Karpas-422 (cell line): ENCODE measurements at regions not wholly inside any gene's neighbourhood (a gene's known extent, or its start where the extent isn't known, plus 50 kb on each side); places are given as distances from the start of the nearest gene placed in this dataset.

Source experiments
- DNase-seq: peaks from one replicate; pipeline ENCODE4 v3.0.0-alpha.2; 2015
- H2AFZ ChIP-seq: fragments of 200-600 bp; sonication (generic); 2 replicates; pipeline ENCODE4 v1.6.1; 2014; ENCODE audit warnings: antibody characterized with exemption, low read length, mixed read lengths
- H3K27ac ChIP-seq: fragments of 200-600 bp; sonication (generic); 2 replicates; pipeline ENCODE4 v1.5.1; 2014; ENCODE audit warnings: mild to moderate bottlenecking, low read length, moderate library complexity
- H3K27me3 ChIP-seq: fragments of 200-600 bp; sonication (generic); 2 replicates; pipeline ENCODE4 v1.6.1; 2014; ENCODE audit warnings: low read length, mixed read lengths
- H3K36me3 ChIP-seq: fragments of 200-600 bp; sonication (generic); 2 replicates; pipeline ENCODE4 v1.6.1; 2014; ENCODE audit warnings: low read length, mixed read lengths; ENCODE audit not compliant: insufficient read depth
- H3K4me1 ChIP-seq: fragments of 200-600 bp; sonication (generic); 2 replicates; pipeline ENCODE4 v1.6.1; 2014; ENCODE audit warnings: mild to moderate bottlenecking, low read length, mixed read lengths
- H3K4me2 ChIP-seq: fragments of 200-600 bp; sonication (generic); 2 replicates; pipeline ENCODE4 v1.6.1; 2014; ENCODE audit warnings: low read length, low read depth, mild to moderate bottlenecking; ENCODE audit not compliant: poor library complexity, severe bottlenecking
- H3K4me3 ChIP-seq: fragments of 200-600 bp; sonication (generic); 2 replicates; pipeline ENCODE4 v1.5.1; 2014; ENCODE audit warnings: mild to moderate bottlenecking, antibody characterized with exemption, low read length, mixed read lengths
- H3K79me2 ChIP-seq: fragments of 200-600 bp; sonication (generic); 2 replicates; pipeline ENCODE4 v1.6.1; 2014; ENCODE audit warnings: mild to moderate bottlenecking, low read length, mixed read lengths
- H3K9ac ChIP-seq: fragments of 200-600 bp; sonication (generic); 2 replicates; pipeline ENCODE4 v1.6.0; 2014; ENCODE audit warnings: low read length
- H3K9me2 ChIP-seq: fragments of 200-600 bp; sonication (generic), shearing (Covaris generic); replicated peaks from 2 replicates; pipeline ENCODE4 v1.6.0; 2014; ENCODE audit warnings: mild to moderate bottlenecking, low read length, moderate library complexity; ENCODE audit not compliant: insufficient read depth
- H3K9me3 ChIP-seq: fragments of 300-700, 200-600 bp; sonication (generic); 2 replicates; pipeline ENCODE4 v1.6.1; 2014; ENCODE audit warnings: low read length, mixed read lengths
- H4K20me1 ChIP-seq: fragments of 200-600 bp; sonication (generic); 2 replicates; pipeline ENCODE4 v1.6.1; 2014; ENCODE audit warnings: mild to moderate bottlenecking, antibody characterized with exemption, low read length, low read depth; ENCODE audit not compliant: insufficient read depth

GRCh38 chr3:165389064-165389463, 192.9 kb upstream of the SLITRK3 start:
- H3K27ac ChIP-seq, result no peak overlapping the region
- no peak overlapping the region for H2AFZ ChIP-seq
- no peak overlapping the region for H3K4me2 ChIP-seq
- no peaks in the 10 kb centered on the region for H4K20me1 ChIP-seq
- no peaks in the 10 kb centered on the region for H3K36me3 ChIP-seq
- H3K9me2 ChIP-seq, result no peaks in the 10 kb centered on the region
- peaks cover 28% of the 10 kb centered on the region for H3K9me3 ChIP-seq
- no peak for DNase-seq
- no peaks in the 10 kb centered on the region for H3K27me3 ChIP-seq
- H3K9ac ChIP-seq, result no peak overlapping the region
- no peaks in the 10 kb centered on the region for H3K79me2 ChIP-seq
- H3K4me3 ChIP-seq, result no peak overlapping the region
- H3K4me1 ChIP-seq, result no peaks in the 10 kb centered on the region

- H3K9me3 ChIP-seq, result peaks cover 31% of the 10 kb centered on the region
Observed at GRCh38 chr3:165383381-165383780, 187.2 kb upstream of the SLITRK3 start.

GRCh38 chr3:165382672-165383071, 186.5 kb upstream of the SLITRK3 start:
- Histone ChIP-seq H4K20me1 (no peaks in the 10 kb centered on the region), H3K4me2 (no peak overlapping the region), H3K9me3 (peaks cover 31% of the 10 kb centered on the region), H3K9me2 (no peaks in the 10 kb centered on the region), H3K9ac (no peak overlapping the region), H3K79me2 (no peaks in the 10 kb centered on the region), H3K36me3 (no peaks in the 10 kb centered on the region), H3K4me1 (no peaks in the 10 kb centered on the region), H3K4me3 (no peak overlapping the region), H3K27me3 (no peaks in the 10 kb centered on the region), H3K27ac (no peak overlapping the region), H2AFZ (no peak overlapping the region)
- DNase-seq, result no peak

More at GRCh38 chr3:165383381-165383780, 187.2 kb upstream of the SLITRK3 start:
- Histone ChIP-seq H3K27ac (no peak overlapping the region), H3K36me3 (no peaks in the 10 kb centered on the region), H3K79me2 (no peaks in the 10 kb centered on the region), H4K20me1 (no peaks in the 10 kb centered on the region), H3K4me3 (no peak overlapping the region), H3K4me2 (no peak overlapping the region), H3K27me3 (no peaks in the 10 kb centered on the region), H3K9ac (no peak overlapping the region), H2AFZ (no peak overlapping the region), H3K4me1 (no peaks in the 10 kb centered on the region), H3K9me2 (no peaks in the 10 kb centered on the region)
- DNase-seq, result no peak

- no peak overlapping the region for H3K4me3 ChIP-seq
- H3K9me3 ChIP-seq, result peaks cover 18% of the 10 kb centered on the region
- no peaks in the 10 kb centered on the region for H3K9me2 ChIP-seq
- no peak overlapping the region for H3K4me2 ChIP-seq
- H3K27me3 ChIP-seq, result no peaks in the 10 kb centered on the region
- H3K27ac ChIP-seq, result no peak overlapping the region
- H3K9ac ChIP-seq, result no peak overlapping the region
- no peak for DNase-seq
- no peaks in the 10 kb centered on the region for H3K4me1 ChIP-seq
- H3K79me2 ChIP-seq, result no peaks in the 10 kb centered on the region
- H2AFZ ChIP-seq, result no peak overlapping the region
- H4K20me1 ChIP-seq, result no peaks in the 10 kb centered on the region
- no peaks in the 10 kb centered on the region for H3K36me3 ChIP-seq
Observed at GRCh38 chr3:165378761-165379160, 182.6 kb upstream of the SLITRK3 start.

- no peak overlapping the region for H2AFZ ChIP-seq
- H3K79me2 ChIP-seq, result no peaks in the 10 kb centered on the region
- H3K36me3 ChIP-seq, result no peaks in the 10 kb centered on the region
- peaks cover 17% of the 10 kb centered on the region; the same call in 1 of the 2 replicates for H3K9me3 ChIP-seq
- no peaks in the 10 kb centered on the region for H3K4me1 ChIP-seq
- H3K9ac ChIP-seq, result no peak overlapping the region
- no peaks in the 10 kb centered on the region for H3K27me3 ChIP-seq
- no peak overlapping the region for H3K4me3 ChIP-seq
- no peaks in the 10 kb centered on the region for H3K9me2 ChIP-seq
- no peak overlapping the region for H3K4me2 ChIP-seq
- no peaks in the 10 kb centered on the region for H4K20me1 ChIP-seq
- H3K27ac ChIP-seq, result no peak overlapping the region
- DNase-seq, result no peak
Observed at GRCh38 chr3:165359005-165359404, 162.8 kb upstream of the SLITRK3 start.

- Histone ChIP-seq H3K9ac (no peak overlapping the region), H3K4me1 (no peaks in the 10 kb centered on the region), H3K36me3 (no peaks in the 10 kb centered on the region), H3K9me3 (peaks cover 16% of the 10 kb centered on the region), H4K20me1 (no peaks in the 10 kb centered on the region), H3K4me2 (no peak overlapping the region), H2AFZ (no peak overlapping the region), H3K27me3 (no peaks in the 10 kb centered on the region), H3K79me2 (no peaks in the 10 kb centered on the region), H3K4me3 (no peak overlapping the region), H3K27ac (no peak overlapping the region), H3K9me2 (no peaks in the 10 kb centered on the region)
- DNase-seq, result no peak
Observed at GRCh38 chr3:165355316-165355715, 159.1 kb upstream of the SLITRK3 start.

- no peak overlapping the region for H3K9ac ChIP-seq
- no peaks in the 10 kb centered on the region for H3K27me3 ChIP-seq
- H3K27ac ChIP-seq, result no peak overlapping the region
- DNase-seq, result no peak
- H3K4me1 ChIP-seq, result no peaks in the 10 kb centered on the region
- H3K4me2 ChIP-seq, result no peak overlapping the region
- no peak overlapping the region for H2AFZ ChIP-seq
- H3K36me3 ChIP-seq, result no peaks in the 10 kb centered on the region
- H3K4me3 ChIP-seq, result no peak overlapping the region
- no peaks in the 10 kb centered on the region for H3K79me2 ChIP-seq
- H3K9me2 ChIP-seq, result no peaks in the 10 kb centered on the region
- no peaks in the 10 kb centered on the region for H4K20me1 ChIP-seq
- peaks cover 8% of the 10 kb centered on the region for H3K9me3 ChIP-seq
Observed at GRCh38 chr3:165347526-165347925, 151.3 kb upstream of the SLITRK3 start.

GRCh38 chr3:165346503-165346902, 150.3 kb upstream of the SLITRK3 start:
- Histone ChIP-seq H3K9me3 (peaks cover 5% of the 10 kb centered on the region), H3K4me2 (no peak overlapping the region), H4K20me1 (no peaks in the 10 kb centered on the region), H3K9ac (no peak overlapping the region), H2AFZ (no peak overlapping the region), H3K27ac (no peak overlapping the region), H3K4me1 (no peaks in the 10 kb centered on the region), H3K4me3 (no peak overlapping the region), H3K9me2 (no peaks in the 10 kb centered on the region), H3K79me2 (no peaks in the 10 kb centered on the region), H3K27me3 (no peaks in the 10 kb centered on the region), H3K36me3 (no peaks in the 10 kb centered on the region)
- DNase-seq, result no peak

GRCh38 chr3:165343185-165343584, 147.0 kb upstream of the SLITRK3 start:
- H3K9me3 ChIP-seq, result peaks cover 6% of the 10 kb centered on the region; the same call in 1 of the 2 replicates
- H3K9me2 ChIP-seq, result no peaks in the 10 kb centered on the region
- H4K20me1 ChIP-seq, result no peaks in the 10 kb centered on the region
- no peak overlapping the region for H3K9ac ChIP-seq
- H3K4me1 ChIP-seq, result no peaks in the 10 kb centered on the region
- H3K36me3 ChIP-seq, result no peaks in the 10 kb centered on the region
- no peaks in the 10 kb centered on the region for H3K27me3 ChIP-seq
- no peak for DNase-seq
- no peak overlapping the region for H3K27ac ChIP-seq
- H3K4me3 ChIP-seq, result no peak overlapping the region
- H3K79me2 ChIP-seq, result no peaks in the 10 kb centered on the region
- no peak overlapping the region for H3K4me2 ChIP-seq
- no peak overlapping the region for H2AFZ ChIP-seq
